ENCODE measurements at regions not wholly inside any gene's neighbourhood (a gene's known extent, or its start where the extent isn't known, plus 50 kb on each side); places are given as distances from the start of the nearest gene placed in this dataset.

GRCh38 chr7:8937204-8937603, 503.8 kb downstream of the NXPH1 start:
- H3K27me3 ChIP-seq (ENCODE audit: control insufficient read depth in 3 of 3, insufficient read depth in 3 of 3, low read length in 2 of 3): no peaks in the 10 kb centered on the region
- no peaks in the 10 kb centered on the region for H3K4me1 ChIP-seq (ENCODE audit: control insufficient read depth in 5 of 5, insufficient read depth in 5 of 5, low read length in 5 of 5)
- WGBS, 2 donors: 53 to 65% methylated on average over 2 of the region's 2 CpGs
- H3K27ac ChIP-seq (ENCODE audit: low read depth in 1 of 2, low read length in 1 of 2): no peak overlapping the region
- H3K36me3 ChIP-seq (ENCODE audit: control insufficient read depth in 4 of 4, insufficient read depth in 4 of 4, low read length in 4 of 4): no peaks in the 10 kb centered on the region
- DNase-seq: no peak
- no peak overlapping the region for H3K4me3 ChIP-seq
- no peak for ATAC-seq (ENCODE audit: insufficient read depth, low FRiP score)
- no peak overlapping the region for H3K9ac ChIP-seq (ENCODE audit: insufficient read depth in 1 of 2, low read length in 2 of 2)
- TF ChIP-seq CTCF (IDR thresholded peaks at IDR 0.05; ENCODE audit: control extremely low read depth, extremely low read depth): no peak
- no peaks in the 10 kb centered on the region for H3K9me3 ChIP-seq (ENCODE audit: control insufficient read depth in 4 of 4, insufficient read depth in 3 of 4, low read length in 3 of 4)

DNA sequence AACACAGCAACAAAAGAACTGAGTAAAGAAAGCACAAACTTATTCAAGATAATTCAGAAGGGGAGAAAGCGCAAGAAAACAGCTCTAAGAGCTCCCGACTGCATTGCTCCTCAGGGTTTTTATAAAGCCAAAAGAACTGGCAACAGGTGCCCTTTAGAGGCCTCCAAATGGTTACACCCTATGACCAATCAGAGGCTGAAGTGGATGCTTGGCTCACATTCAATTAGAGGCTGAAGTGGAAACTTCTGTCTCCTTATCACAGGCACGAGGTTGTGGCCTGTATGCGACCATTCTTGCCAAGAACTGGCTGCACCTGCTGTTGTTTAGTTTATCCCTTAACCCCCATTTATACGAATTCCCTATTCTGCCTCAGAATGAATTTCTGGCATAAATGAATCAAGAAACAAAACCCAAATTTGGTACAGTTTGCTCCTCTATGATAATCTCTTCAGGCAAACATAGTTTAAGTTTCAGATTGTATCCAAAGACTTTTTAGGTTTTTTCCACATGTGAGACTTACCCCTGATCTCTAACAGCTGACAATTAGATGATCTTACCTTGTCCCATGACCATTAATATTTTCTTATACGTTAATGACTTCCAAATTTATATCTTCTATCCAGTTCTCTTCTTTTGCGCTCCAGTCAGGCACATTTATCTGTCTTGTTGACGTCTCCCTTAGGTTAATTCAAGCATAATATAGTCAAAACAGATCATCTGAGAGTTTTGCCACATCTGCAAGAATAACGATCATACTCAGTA, 504.8 kb downstream of the NXPH1 start:
- Histone ChIP-seq H3K9me3 (ENCODE audit: control insufficient read depth in 4 of 4, insufficient read depth in 3 of 4, low read length in 3 of 4) (no peaks in the 10 kb centered on the region), H3K9ac (ENCODE audit: insufficient read depth in 1 of 2, low read length in 2 of 2) (no peak overlapping the region), H3K27ac (ENCODE audit: low read depth in 1 of 2, low read length in 1 of 2) (no peak overlapping the region), H3K4me3 (no peak overlapping the region), H3K36me3 (ENCODE audit: control insufficient read depth in 4 of 4, insufficient read depth in 4 of 4, low read length in 4 of 4) (no peaks in the 10 kb centered on the region), H3K4me1 (ENCODE audit: control insufficient read depth in 5 of 5, insufficient read depth in 5 of 5, low read length in 5 of 5) (no peaks in the 10 kb centered on the region), H3K27me3 (ENCODE audit: control insufficient read depth in 3 of 3, insufficient read depth in 3 of 3, low read length in 2 of 3) (no peaks in the 10 kb centered on the region)
- ATAC-seq (ENCODE audit: insufficient read depth, low FRiP score) (no peak), DNase-seq (peak; percentile 6 to 37 (median 37))
- 63 to 71% methylated on average over 9 of the region's 9 CpGs for WGBS, 2 donors
- TF ChIP-seq CTCF (IDR thresholded peaks at IDR 0.05; ENCODE audit: control extremely low read depth, extremely low read depth): no peak

GRCh38 chr7:8939446-8939845, 506.0 kb downstream of the NXPH1 start:
- no peak for DNase-seq
- Histone ChIP-seq H3K4me3 (no peak overlapping the region), H3K36me3 (ENCODE audit: control insufficient read depth in 4 of 4, insufficient read depth in 4 of 4, low read length in 4 of 4) (no peaks in the 10 kb centered on the region), H3K27ac (ENCODE audit: low read depth in 1 of 2, low read length in 1 of 2) (no peak overlapping the region), H3K9me3 (ENCODE audit: control insufficient read depth in 4 of 4, insufficient read depth in 3 of 4, low read length in 3 of 4) (no peaks in the 10 kb centered on the region), H3K27me3 (ENCODE audit: control insufficient read depth in 3 of 3, insufficient read depth in 3 of 3, low read length in 2 of 3) (no peaks in the 10 kb centered on the region), H3K4me1 (ENCODE audit: control insufficient read depth in 5 of 5, insufficient read depth in 5 of 5, low read length in 5 of 5) (no peaks in the 10 kb centered on the region), H3K9ac (ENCODE audit: insufficient read depth in 1 of 2, low read length in 2 of 2) (no peak overlapping the region)
- no peak for TF ChIP-seq CTCF (IDR thresholded peaks at IDR 0.05; ENCODE audit: control extremely low read depth, extremely low read depth)
- WGBS, 2 donors: 55 to 81% methylated on average over 1 of the region's 1 CpG
- ATAC-seq (ENCODE audit: insufficient read depth, low FRiP score): no peak

DNA sequence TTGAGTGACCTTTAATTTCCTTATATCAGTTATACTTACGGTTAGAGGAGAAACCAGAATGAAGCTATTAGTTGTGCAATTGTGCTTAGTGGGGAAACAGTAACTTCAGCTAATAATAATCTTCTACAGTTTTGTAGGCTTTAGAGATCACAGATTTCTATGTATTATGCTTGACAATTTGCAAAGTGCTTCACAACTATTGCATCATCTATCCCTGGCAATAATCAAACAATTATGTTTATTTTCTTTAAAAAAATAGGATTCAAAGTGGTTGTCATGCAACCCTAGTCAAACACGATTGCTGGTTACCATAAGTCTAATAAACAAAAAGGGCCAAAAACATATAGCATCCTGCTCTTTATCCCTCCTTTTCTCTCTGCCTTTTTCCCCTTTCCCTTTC, 530.3 kb downstream of the NXPH1 start:
- H3K4me3 ChIP-seq: no peak overlapping the region
- no peak overlapping the region for H3K27ac ChIP-seq (ENCODE audit: low read depth in 1 of 2, low read length in 1 of 2)
- ATAC-seq (ENCODE audit: insufficient read depth, low FRiP score): no peak
- H3K9me3 ChIP-seq (ENCODE audit: control insufficient read depth in 4 of 4, insufficient read depth in 3 of 4, low read length in 3 of 4): peaks cover 0 to 5% (median 0%) of the 10 kb centered on the region in 4 donors
- no peaks in the 10 kb centered on the region for H3K4me1 ChIP-seq (ENCODE audit: control insufficient read depth in 5 of 5, insufficient read depth in 5 of 5, low read length in 5 of 5)
- 75 to 89% methylated on average over 2 of the region's 2 CpGs for WGBS, 2 donors
- no peak for TF ChIP-seq CTCF (IDR thresholded peaks at IDR 0.05; ENCODE audit: control extremely low read depth, extremely low read depth)
- DNase-seq: no peak
- no peaks in the 10 kb centered on the region for H3K27me3 ChIP-seq (ENCODE audit: control insufficient read depth in 3 of 3, insufficient read depth in 3 of 3, low read length in 2 of 3)
- no peak overlapping the region for H3K9ac ChIP-seq (ENCODE audit: insufficient read depth in 1 of 2, low read length in 2 of 2)
- no peaks in the 10 kb centered on the region for H3K36me3 ChIP-seq (ENCODE audit: control insufficient read depth in 4 of 4, insufficient read depth in 4 of 4, low read length in 4 of 4)
